ENCODE measurements at regions not wholly inside any gene's neighbourhood (a gene's known extent, or its start where the extent isn't known, plus 50 kb on each side); places are given as distances from the start of the nearest gene placed in this dataset.
"Not testable (repeated sequence)": the region's sequence is repeated elsewhere in the genome, so short reads cannot be mapped to it uniquely, and the experiment has no call there.

DNA sequence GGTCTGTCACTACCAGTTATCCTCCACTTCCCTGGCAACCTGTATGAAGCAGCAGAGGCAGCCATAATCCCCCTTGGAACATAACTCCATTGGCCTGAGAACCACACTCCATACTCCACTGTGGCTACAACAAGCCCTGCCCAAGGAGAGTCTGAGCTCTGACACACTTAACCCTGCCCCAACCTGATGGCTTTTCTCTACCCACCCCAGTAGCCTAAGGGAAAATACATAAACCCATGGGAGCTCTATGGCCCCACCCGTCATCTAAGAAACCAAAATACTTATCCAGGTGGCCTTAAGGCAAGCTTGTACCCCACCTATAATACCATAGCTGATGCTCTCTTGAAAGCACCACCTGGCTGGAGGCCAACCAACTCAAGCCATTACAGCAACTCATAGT, 324.8 kb upstream of the GLI3 start:
- DNase-seq (ENCODE audit: low read depth, low spot score): no peak
- CTCF ChIA-PET: no interaction called here
- POLR2A ChIA-PET: no interaction called here
- H3K4me3 ChIP-seq (ENCODE audit: low read depth, low read length): no peak overlapping the region
- TF ChIP-seq, protein P1, sequence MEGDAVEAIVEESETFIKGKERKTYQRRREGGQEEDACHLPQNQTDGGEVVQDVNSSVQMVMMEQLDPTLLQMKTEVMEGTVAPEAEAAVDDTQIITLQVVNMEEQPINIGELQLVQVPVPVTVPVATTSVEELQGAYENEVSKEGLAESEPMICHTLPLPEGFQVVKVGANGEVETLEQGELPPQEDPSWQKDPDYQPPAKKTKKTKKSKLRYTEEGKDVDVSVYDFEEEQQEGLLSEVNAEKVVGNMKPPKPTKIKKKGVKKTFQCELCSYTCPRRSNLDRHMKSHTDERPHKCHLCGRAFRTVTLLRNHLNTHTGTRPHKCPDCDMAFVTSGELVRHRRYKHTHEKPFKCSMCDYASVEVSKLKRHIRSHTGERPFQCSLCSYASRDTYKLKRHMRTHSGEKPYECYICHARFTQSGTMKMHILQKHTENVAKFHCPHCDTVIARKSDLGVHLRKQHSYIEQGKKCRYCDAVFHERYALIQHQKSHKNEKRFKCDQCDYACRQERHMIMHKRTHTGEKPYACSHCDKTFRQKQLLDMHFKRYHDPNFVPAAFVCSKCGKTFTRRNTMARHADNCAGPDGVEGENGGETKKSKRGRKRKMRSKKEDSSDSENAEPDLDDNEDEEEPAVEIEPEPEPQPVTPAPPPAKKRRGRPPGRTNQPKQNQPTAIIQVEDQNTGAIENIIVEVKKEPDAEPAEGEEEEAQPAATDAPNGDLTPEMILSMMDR (IDR thresholded peaks at IDR 0.05; ENCODE audit: insufficient read depth, low read length, missing control alignments): no peak

DNA sequence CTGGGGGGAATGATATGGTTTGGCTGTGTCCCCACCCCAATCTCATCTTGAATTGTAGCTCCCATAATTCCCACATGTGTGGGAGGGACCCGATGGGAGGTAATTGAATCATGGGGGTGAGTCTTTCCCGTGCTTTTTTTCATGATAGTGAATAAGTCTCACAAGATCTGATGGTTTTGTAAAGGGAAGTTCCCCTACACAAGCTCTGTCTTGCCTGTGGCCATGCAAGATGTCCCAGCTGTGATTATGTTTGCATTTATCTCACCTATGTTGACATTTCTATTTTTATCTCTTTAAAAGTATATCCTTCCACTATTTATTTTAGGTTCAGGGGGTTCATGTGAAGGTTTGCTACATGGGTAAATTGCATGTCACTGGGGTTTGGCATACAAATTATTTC, 323.9 kb upstream of the GLI3 start:
- DNase-seq (ENCODE audit: low read depth, low spot score): no peak
- ChIA-PET POLR2A (no interaction called here), CTCF (no interaction called here)

DNA sequence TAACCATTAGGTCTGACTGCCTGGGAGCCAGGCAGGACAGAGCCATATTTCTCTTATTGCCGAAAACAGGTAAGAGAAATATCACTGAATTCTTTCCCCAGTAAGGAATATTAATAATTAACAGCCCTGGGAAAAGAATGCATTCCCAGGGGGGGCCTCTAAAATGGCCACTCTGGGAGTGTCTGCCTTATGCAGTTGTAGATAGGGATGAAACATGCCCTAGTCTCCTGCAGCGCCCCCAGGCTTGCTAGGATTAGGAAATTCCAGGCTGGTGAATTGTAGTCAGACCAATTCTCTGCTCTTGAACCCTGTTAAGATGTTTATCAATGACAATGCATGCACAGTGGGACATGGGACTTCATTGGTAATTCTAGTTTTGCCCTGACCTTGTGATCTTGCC, 317.9 kb upstream of the GLI3 start:
- H3K4me3 ChIP-seq (ENCODE audit: low read depth, low read length); DNase-seq (ENCODE audit: low read depth, low spot score); CTCF ChIA-PET; POLR2A ChIA-PET: not testable (repeated sequence)

More for the DNA sequence above, 323.9 kb upstream of the GLI3 start:
- TF ChIP-seq, protein P1 (IDR thresholded peaks at IDR 0.05; ENCODE audit: insufficient read depth, low read length, missing control alignments): no peak
- H3K4me3 ChIP-seq (ENCODE audit: low read depth, low read length): no peak overlapping the region

DNA sequence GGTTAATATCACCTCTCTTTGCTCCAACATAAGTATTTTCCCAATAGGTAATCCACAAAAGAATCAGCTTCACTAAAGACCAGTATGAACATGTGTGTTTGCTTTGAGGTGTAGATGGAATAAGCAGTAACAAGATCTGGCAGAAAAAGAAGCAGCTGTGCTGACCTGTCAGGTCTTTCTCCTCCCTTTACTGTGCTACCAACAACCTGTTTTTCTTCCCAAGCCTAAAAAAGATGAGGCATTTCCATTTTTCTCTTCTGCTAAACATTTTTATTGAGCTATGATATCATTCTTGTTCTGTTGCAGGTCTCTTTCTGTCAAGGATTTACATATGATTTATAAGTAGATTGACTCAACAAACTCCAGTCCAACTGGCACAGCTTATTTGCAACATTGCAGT, 315.2 kb upstream of the GLI3 start:
- TF ChIP-seq, protein P1 (IDR thresholded peaks at IDR 0.05; ENCODE audit: insufficient read depth, low read length, missing control alignments): no peak
- CTCF ChIA-PET: no interaction called here
- no peak for DNase-seq (ENCODE audit: low read depth, low spot score)
- no peak overlapping the region for H3K4me3 ChIP-seq (ENCODE audit: low read depth, low read length)
- POLR2A ChIA-PET: no interaction called here

DNA sequence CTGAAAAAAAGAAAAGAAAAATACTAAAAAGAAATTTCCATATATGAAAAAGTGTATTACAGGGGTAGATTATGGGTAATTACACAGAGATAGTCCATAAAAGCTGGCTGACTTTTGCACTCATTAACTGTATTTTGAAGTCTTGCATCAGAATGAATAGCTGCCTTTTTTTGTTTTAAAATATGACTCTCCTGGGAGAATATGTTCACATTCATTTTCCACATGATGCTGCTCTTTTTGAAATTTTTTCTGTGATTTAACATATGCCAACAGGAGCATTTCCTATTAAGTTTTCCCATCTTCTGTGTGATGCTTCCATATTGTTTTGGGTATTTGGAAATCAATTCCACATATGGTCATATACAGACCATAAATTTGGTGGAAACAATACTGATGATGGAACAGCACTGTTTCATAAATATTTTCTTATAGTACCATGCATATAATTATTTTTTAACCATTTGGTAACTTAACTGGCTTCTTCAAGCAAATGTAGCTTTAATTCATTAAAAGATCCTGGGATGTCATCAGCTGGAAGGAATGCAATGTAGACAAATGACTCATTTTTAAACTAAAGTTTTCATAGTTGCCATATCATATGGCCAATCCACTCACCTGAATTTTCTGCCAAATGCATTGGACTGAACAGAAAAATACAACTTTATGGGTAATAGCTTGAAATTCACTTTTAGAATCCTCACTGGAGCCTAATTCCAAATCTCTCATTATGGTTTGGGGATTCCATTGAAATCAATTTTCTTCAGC, 313.9 kb upstream of the GLI3 start:
- H3K4me3 ChIP-seq (ENCODE audit: low read depth, low read length): no peak overlapping the region
- ChIA-PET POLR2A (no interaction called here), CTCF (no interaction called here)
- DNase-seq (ENCODE audit: low read depth, low spot score): no peak
- TF ChIP-seq, protein P1 (IDR thresholded peaks at IDR 0.05; ENCODE audit: insufficient read depth, low read length, missing control alignments): no peak

DNA sequence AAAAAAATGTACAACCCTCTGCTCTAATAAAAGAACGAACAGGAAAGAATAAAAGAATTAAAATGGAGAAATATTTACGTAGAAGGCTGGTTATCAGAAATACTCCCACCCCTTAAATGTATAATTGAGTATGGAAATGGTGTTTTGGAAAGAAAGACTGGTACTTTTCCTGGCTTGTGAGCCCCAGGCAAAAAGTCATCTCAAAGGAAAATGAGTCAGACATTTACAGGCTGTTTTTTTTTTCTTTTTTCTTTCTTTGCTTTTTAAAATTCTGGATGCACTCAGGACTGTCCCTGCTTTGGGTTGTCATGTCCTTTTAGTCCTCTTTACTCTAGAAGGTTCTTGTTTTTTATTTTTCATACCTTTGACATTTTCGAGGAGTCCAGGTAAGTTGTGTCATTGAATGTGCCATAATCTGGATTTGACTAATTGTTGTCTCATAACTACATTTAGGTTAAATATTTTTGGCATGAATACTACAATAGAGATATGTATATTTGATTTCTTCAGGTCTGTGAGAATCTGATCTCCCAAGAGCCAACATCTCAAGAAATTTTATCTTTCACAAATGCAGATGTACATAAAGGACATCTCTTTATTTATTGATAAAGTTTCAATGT, 313.0 kb upstream of the GLI3 start:
- no peak for DNase-seq (ENCODE audit: low read depth, low spot score)
- CTCF ChIA-PET: no interaction called here
- POLR2A ChIA-PET: no interaction called here
- TF ChIP-seq, protein P1 (IDR thresholded peaks at IDR 0.05; ENCODE audit: insufficient read depth, low read length, missing control alignments): no peak
- H3K4me3 ChIP-seq (ENCODE audit: low read depth, low read length): no peak overlapping the region
